WTC11 (cell line): ENCODE measurements at regions not wholly inside any gene's neighbourhood (a gene's known extent, or its start where the extent isn't known, plus 50 kb on each side); places are given as distances from the start of the nearest gene placed in this dataset.

Experiments
- ATF2 ChIP-seq: sonication (generic); formaldehyde crosslinking; IDR thresholded peaks from 2 replicates; pipeline ENCODE4 v1.8.1; 2022; ENCODE audit warnings: low read depth, missing genetic modification reagents, borderline replicate concordance
- CBFB ChIP-seq: sonication (generic); formaldehyde crosslinking; IDR thresholded peaks from 2 replicates; pipeline ENCODE4 v1.8.1; 2022; ENCODE audit warnings: mild to moderate bottlenecking, low read depth, missing genetic modification reagents
- CREB1 ChIP-seq: sonication (generic); formaldehyde crosslinking; IDR thresholded peaks from 2 replicates; pipeline ENCODE4 v1.8.0; 2023; ENCODE audit warnings: mild to moderate bottlenecking, missing genetic modification reagents
- CTCF ChIP-seq: fragments of 200-600 bp; IDR thresholded peaks from 2 replicates; pipeline ENCODE4 v1.8.0; 2022; ENCODE audit warnings: antibody characterized with exemption
- ELF4 ChIP-seq: sonication (generic); formaldehyde crosslinking; IDR thresholded peaks from 2 replicates; pipeline ENCODE4 v1.8.1; 2022; ENCODE audit warnings: low read depth, mild to moderate bottlenecking, moderate library complexity, missing genetic modification reagents
- ETV6 ChIP-seq: sonication (generic); formaldehyde crosslinking; IDR thresholded peaks from 2 replicates; pipeline ENCODE4 v1.8.1; 2022; ENCODE audit warnings: mild to moderate bottlenecking, missing genetic modification reagents
- HMGXB4 ChIP-seq: sonication (generic); formaldehyde crosslinking; IDR thresholded peaks from 2 replicates; pipeline ENCODE4 v1.8.1; 2023; ENCODE audit warnings: mild to moderate bottlenecking, moderate library complexity, missing genetic modification reagents
- IRF1 ChIP-seq: sonication (generic); formaldehyde crosslinking; IDR thresholded peaks from 2 replicates; pipeline ENCODE4 v1.8.0; 2023; ENCODE audit warnings: missing genetic modification reagents
- MAX ChIP-seq: sonication (generic); formaldehyde crosslinking; IDR thresholded peaks from 2 replicates; pipeline ENCODE4 v1.8.0; 2022; ENCODE audit warnings: mild to moderate bottlenecking, missing genetic modification reagents
- SP1 ChIP-seq: sonication (generic); formaldehyde crosslinking; conservative IDR thresholded peaks from 2 replicates; pipeline ENCODE4 v1.8.1; 2022; ENCODE audit warnings: missing genetic modification reagents
- USF1 ChIP-seq: sonication (generic); formaldehyde crosslinking; IDR thresholded peaks from 2 replicates; pipeline ENCODE4 v1.8.0; 2022; ENCODE audit warnings: mild to moderate bottlenecking, missing genetic modification reagents
- ZNF281 ChIP-seq: sonication (generic); formaldehyde crosslinking; IDR thresholded peaks from 2 replicates; pipeline ENCODE4 v1.8.0; 2023; ENCODE audit warnings: mild to moderate bottlenecking, missing genetic modification reagents
- ZNF416 ChIP-seq: fragments of 250-450 bp; sonication (Bioruptor Pico); IDR thresholded peaks from 2 replicates; pipeline ENCODE4 v1.9.0; 2021; ENCODE audit warnings: mild to moderate bottlenecking, inconsistent platforms
- ZNF423 ChIP-seq: fragments of 250-450 bp; sonication (Bioruptor Pico); IDR thresholded peaks from 2 replicates; pipeline ENCODE4 v2.1.2; 2022; ENCODE audit warnings: mild to moderate bottlenecking, moderate library complexity

GRCh38 chr6:134684423-134684795 lies 265.5 kb downstream of the ALDH8A1 start:
- TF ChIP-seq CTCF (no peak), ATF2 (CRISPR knock-in tag) (no peak), ZNF416 (CRISPR knock-in tag) (no peak), ZNF423 (CRISPR knock-in tag) (no peak), CREB1 (CRISPR knock-in tag) (no peak), MAX (no peak), CBFB (no peak), ZNF281 (CRISPR knock-in tag) (no peak), ETV6 (CRISPR knock-in tag) (no peak), ELF4 (CRISPR knock-in tag) (no peak), SP1 (CRISPR knock-in tag) (no peak), USF1 (CRISPR knock-in tag) (no peak), IRF1 (CRISPR knock-in tag) (no peak), HMGXB4 (CRISPR knock-in tag) (no peak)
